Skeletal muscle cell (primary cell): ENCODE measurements at regions not wholly inside any gene's neighbourhood (a gene's known extent, or its start where the extent isn't known, plus 50 kb on each side); places are given as distances from the start of the nearest gene placed in this dataset.
"Not testable (repeated sequence)": the region's sequence is repeated elsewhere in the genome, so short reads cannot be mapped to it uniquely, and the experiment has no call there.

ENCODE experiments used
- DNase-seq: peaks from one replicate; pipeline ENCODE4 v3.0.0-alpha.2; 2010; ENCODE audit warnings: low read depth
- H3K4me3 ChIP-seq: 2 replicates; pipeline ENCODE4 v1.5.1; 2011; ENCODE audit warnings: low read depth, mild to moderate bottlenecking, control low read depth, low read length, moderate library complexity

DNA sequence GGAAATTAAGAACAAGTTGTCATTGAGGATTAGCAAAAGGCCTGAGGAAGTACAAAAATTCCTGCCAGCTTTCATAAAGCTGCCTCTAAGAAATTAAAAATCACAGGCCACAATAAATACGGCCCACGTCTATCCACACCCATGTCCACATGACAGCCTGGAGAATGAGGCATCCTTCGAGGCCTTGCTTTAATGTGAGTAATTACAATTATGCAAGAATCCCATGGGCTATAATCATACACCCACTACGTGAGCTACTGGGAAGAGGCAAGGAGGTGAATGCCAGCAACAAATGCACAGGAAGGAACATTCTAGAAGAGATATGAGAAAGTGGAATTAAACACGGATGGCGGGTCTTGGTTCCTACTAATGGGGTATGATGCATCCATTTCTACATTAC is 65.4 kb upstream of the ZFHX3 start:
- DNase-seq: peak; percentile 41
- H3K4me3 ChIP-seq: no peak overlapping the region

GRCh38 chr16:73108195-73108963 is 60.5 kb upstream of the ZFHX3 start:
- no peak for DNase-seq
- H3K4me3 ChIP-seq: no peak overlapping the region

- no peak for DNase-seq
- no peak overlapping the region for H3K4me3 ChIP-seq
Measured at GRCh38 chr16:73107371-73107770, 59.4 kb upstream of the ZFHX3 start.

- DNase-seq: no peak
Measured at GRCh38 chr16:73106329-73107034, 58.6 kb upstream of the ZFHX3 start.

GRCh38 chr16:73101568-73101967 is 53.6 kb upstream of the ZFHX3 start:
- DNase-seq: no peak
- H3K4me3 ChIP-seq: no peak overlapping the region

More at GRCh38 chr16:73106329-73107034, 58.6 kb upstream of the ZFHX3 start:
- H3K4me3 ChIP-seq: no peak overlapping the region

GRCh38 chr16:73099601-73100000 is 51.7 kb upstream of the ZFHX3 start:
- not testable (repeated sequence) for DNase-seq, H3K4me3 ChIP-seq
